SH-SY5Y (cell line): ENCODE measurements at regions not wholly inside any gene's neighbourhood (a gene's known extent, or its start where the extent isn't known, plus 50 kb on each side); places are given as distances from the start of the nearest gene placed in this dataset.

ENCODE experiments used
- GATA2 ChIP-seq: IDR thresholded peaks from 2 replicates; pipeline ENCODE4 v1.6.1; 2011; ENCODE audit warnings: mild to moderate bottlenecking, low read depth, low read length
- GATA3 ChIP-seq: IDR thresholded peaks from 2 replicates; pipeline ENCODE4 v1.6.1; 2011; ENCODE audit warnings: low read depth, mild to moderate bottlenecking, low read length, moderate library complexity

DNA sequence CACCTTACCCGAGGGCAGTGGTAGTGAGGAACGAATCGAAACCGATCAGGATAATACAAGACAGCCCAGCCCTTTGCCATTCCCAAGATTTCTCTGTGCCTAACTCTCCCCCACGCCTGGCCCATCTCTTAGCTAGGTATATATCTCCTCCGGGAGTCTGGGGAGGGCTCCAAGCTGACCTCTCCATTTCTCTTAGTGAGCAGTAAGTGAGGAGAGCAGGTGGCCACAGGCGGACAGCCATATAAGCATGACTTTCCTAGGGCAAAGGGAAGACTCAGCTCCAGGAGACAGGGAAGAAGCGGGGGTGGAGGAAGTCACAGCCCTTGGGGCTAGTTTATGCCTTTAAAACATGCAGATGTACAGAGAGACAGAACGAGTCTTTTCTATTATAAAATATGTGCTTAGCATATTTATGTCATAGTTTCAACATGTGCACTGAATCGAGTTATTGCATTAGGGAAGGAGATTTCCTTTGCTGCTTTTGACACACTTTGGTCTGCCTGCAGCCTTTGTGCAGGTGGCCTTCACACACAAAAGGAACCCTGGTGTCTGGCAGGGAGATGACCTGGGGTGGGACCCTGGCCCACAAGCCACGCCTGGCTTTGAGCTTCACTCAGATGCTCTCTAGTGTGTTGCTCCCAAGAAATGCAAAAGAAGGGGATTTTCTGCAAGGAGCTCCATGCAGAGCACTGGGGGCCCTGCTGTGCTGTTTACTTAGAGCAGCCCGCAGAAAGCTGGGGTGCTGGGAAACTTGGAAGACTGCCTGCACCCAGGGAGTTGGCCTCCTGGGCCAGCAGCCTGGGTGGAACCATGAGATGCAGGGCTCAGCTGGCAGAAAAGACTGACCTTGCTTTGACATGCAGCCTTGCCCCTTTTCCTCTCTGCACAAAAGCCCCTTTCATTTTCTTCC lies 613.3 kb downstream of the BCOR start:
- TF ChIP-seq GATA3 (no peak), GATA2 (no peak)
